Glomerular endothelial cell (primary cell): ENCODE measurements at regions not wholly inside any gene's neighbourhood (a gene's known extent, or its start where the extent isn't known, plus 50 kb on each side); places are given as distances from the start of the nearest gene placed in this dataset.
"Not testable (repeated sequence)": the region's sequence is repeated elsewhere in the genome, so short reads cannot be mapped to it uniquely, and the experiment has no call there.

ENCODE experiments used
- DNase-seq: peaks from one replicate; pipeline ENCODE4 v3.0.0-alpha.2; 2011; ENCODE audit warnings: low read depth, low spot score; ENCODE audit errors: extremely low read depth

GRCh38 chr5:21071986-21072385, 1084.0 kb upstream of the CDH18 start:
- DNase-seq, result no peak

GRCh38 chr5:21071421-21071820, 1083.4 kb upstream of the CDH18 start:
- DNase-seq, result no peak

- no peak for DNase-seq
Measured at GRCh38 chr5:21070858-21071257, 1082.9 kb upstream of the CDH18 start.

GRCh38 chr5:21067724-21068123, 1079.7 kb upstream of the CDH18 start:
- no peak for DNase-seq

- no peak for DNase-seq
Measured at GRCh38 chr5:21063146-21063545, 1075.1 kb upstream of the CDH18 start.

GRCh38 chr5:21058289-21058688, 1070.3 kb upstream of the CDH18 start:
- DNase-seq, result no peak

- no peak for DNase-seq
Measured at GRCh38 chr5:21051945-21052344, 1063.9 kb upstream of the CDH18 start.

- DNase-seq, result no peak
Measured at GRCh38 chr5:21049901-21050300, 1061.9 kb upstream of the CDH18 start.

- DNase-seq, result no peak
Measured at GRCh38 chr5:21030981-21031380, 1043.0 kb upstream of the CDH18 start.

- no peak for DNase-seq
Measured at GRCh38 chr5:21024966-21025365, 1037.0 kb upstream of the CDH18 start.

- no peak for DNase-seq
Measured at GRCh38 chr5:21013237-21013636, 1025.2 kb upstream of the CDH18 start.

GRCh38 chr5:21007781-21008180, 1019.8 kb upstream of the CDH18 start:
- DNase-seq, result no peak

- DNase-seq, result not testable (repeated sequence)
Measured at GRCh38 chr5:20988933-20989332, 1000.9 kb upstream of the CDH18 start.

- no peak for DNase-seq
Measured at GRCh38 chr5:20985754-20986153, 997.8 kb upstream of the CDH18 start.

- DNase-seq, result no peak
Measured at GRCh38 chr5:20974426-20974825, 986.4 kb upstream of the CDH18 start.

- DNase-seq, result no peak
Measured at GRCh38 chr5:20972419-20972925, 984.5 kb upstream of the CDH18 start.

- DNase-seq, result no peak
Measured at GRCh38 chr5:20959347-20959746, 971.3 kb upstream of the CDH18 start.

GRCh38 chr5:20958641-20959040, 970.6 kb upstream of the CDH18 start:
- no peak for DNase-seq

GRCh38 chr5:20956134-20956533, 968.1 kb upstream of the CDH18 start:
- DNase-seq, result no peak

- DNase-seq, result no peak
Measured at GRCh38 chr5:20949636-20950035, 961.6 kb upstream of the CDH18 start.

GRCh38 chr5:20943183-20943971, 955.4 kb upstream of the CDH18 start:
- DNase-seq, result not testable (repeated sequence)

GRCh38 chr5:20942603-20943002, 954.6 kb upstream of the CDH18 start:
- DNase-seq, result not testable (repeated sequence)

GRCh38 chr5:20940786-20941185, 952.8 kb upstream of the CDH18 start:
- not testable (repeated sequence) for DNase-seq
